Stimulated activated CD4-positive, alpha-beta T cell treated with anti-CD3 and anti-CD28 coated beads, Interleukin-1b, Interleukin-23, amount 100 ng/mL, for 48 hours (primary cell): ENCODE measurements at regions not wholly inside any gene's neighbourhood (a gene's known extent, or its start where the extent isn't known, plus 50 kb on each side); places are given as distances from the start of the nearest gene placed in this dataset.

Experiments
- DNase-seq: peaks from one replicate; pipeline ENCODE4 v3.0.0-alpha.2; 2020

GRCh38 chr15:77540312-77541060, 92.2 kb downstream of the LINGO1 start:
- DNase-seq = no peak

GRCh38 chr15:77538793-77539497, 93.8 kb downstream of the LINGO1 start:
- DNase-seq = no peak

GRCh38 chr15:77538027-77538451, 94.7 kb downstream of the LINGO1 start:
- no peak for DNase-seq

GRCh38 chr15:77537006-77537405, 95.7 kb downstream of the LINGO1 start:
- no peak for DNase-seq

GRCh38 chr15:77535845-77536244, 96.9 kb downstream of the LINGO1 start:
- DNase-seq = no peak
